Fibroblast of lung (primary cell): ENCODE measurements at regions not wholly inside any gene's neighbourhood (a gene's known extent, or its start where the extent isn't known, plus 50 kb on each side); places are given as distances from the start of the nearest gene placed in this dataset.

ENCODE experiments used
- CTCF ChIP-seq, 2 donors: IDR thresholded peaks in 1 of 2; conservative IDR thresholded peaks in 1 of 2; 1 replicate in 1 of 2; 2 replicates in 1 of 2; pipeline ENCODE4 v1.5.1; 2011 to 2012; ENCODE audit warnings: low read length in 2 of 2, control low read depth in 1 of 2, inconsistent platforms in 1 of 2, low read depth in 1 of 2, mild to moderate bottlenecking in 1 of 2
- EZH2 ChIP-seq: IDR thresholded peaks from 2 replicates; pipeline ENCODE4 v1.5.1; 2012; ENCODE audit warnings: low read length, control low read depth, mild to moderate bottlenecking; ENCODE audit errors: missing control alignments

GRCh38 chr1:29487291-29487690, 251.0 kb downstream of the PTPRU start:
- TF ChIP-seq CTCF (conservative IDR thresholded peaks at IDR 0.05 in 1 of 2, IDR thresholded peaks at IDR 0.05 in 1 of 2; ENCODE audit: low read depth in 1 of 2, low read length in 2 of 2) (no peak), EZH2 (no peak)
